ENCODE measurements at regions not wholly inside any gene's neighbourhood (a gene's known extent, or its start where the extent isn't known, plus 50 kb on each side); places are given as distances from the start of the nearest gene placed in this dataset.

- ATAC-seq: no peak
- Histone ChIP-seq H3K4me1 (no peaks in the 10 kb centered on the region), H3K36me3 (no peaks in the 10 kb centered on the region), H3K4me3 (no peak overlapping the region), H3K27me3 (peaks cover 0 to 34% (median 19%) of the 10 kb centered on the region in 7 donors), H3K9me3 (peaks cover 0 to 33% (median 12%) of the 10 kb centered on the region in 11 donors), H3K27ac (no peak overlapping the region)
- intact Hi-C loops (cut with DNase I): no loop called here
- WGBS, 2 donors: 58 to 62% methylated on average over 1 of the region's 1 CpG
- no peak for DNase-seq
- TF ChIP-seq, protein P1, sequence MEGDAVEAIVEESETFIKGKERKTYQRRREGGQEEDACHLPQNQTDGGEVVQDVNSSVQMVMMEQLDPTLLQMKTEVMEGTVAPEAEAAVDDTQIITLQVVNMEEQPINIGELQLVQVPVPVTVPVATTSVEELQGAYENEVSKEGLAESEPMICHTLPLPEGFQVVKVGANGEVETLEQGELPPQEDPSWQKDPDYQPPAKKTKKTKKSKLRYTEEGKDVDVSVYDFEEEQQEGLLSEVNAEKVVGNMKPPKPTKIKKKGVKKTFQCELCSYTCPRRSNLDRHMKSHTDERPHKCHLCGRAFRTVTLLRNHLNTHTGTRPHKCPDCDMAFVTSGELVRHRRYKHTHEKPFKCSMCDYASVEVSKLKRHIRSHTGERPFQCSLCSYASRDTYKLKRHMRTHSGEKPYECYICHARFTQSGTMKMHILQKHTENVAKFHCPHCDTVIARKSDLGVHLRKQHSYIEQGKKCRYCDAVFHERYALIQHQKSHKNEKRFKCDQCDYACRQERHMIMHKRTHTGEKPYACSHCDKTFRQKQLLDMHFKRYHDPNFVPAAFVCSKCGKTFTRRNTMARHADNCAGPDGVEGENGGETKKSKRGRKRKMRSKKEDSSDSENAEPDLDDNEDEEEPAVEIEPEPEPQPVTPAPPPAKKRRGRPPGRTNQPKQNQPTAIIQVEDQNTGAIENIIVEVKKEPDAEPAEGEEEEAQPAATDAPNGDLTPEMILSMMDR (IDR thresholded peaks at IDR 0.05): no peak
Measured at GRCh38 chr5:61765471-61765870, 433.4 kb downstream of the ZSWIM6 start.

- no peak for ATAC-seq
- DNase-seq: no peak
- H3K4me1 ChIP-seq: no peaks in the 10 kb centered on the region
- intact Hi-C loops (cut with DNase I): no loop called here
- 63 to 78% methylated on average over 3 of the region's 3 CpGs for WGBS, 2 donors
- H3K27ac ChIP-seq: no peak overlapping the region
- peaks cover 0 to 27% (median 12%) of the 10 kb centered on the region in 11 donors for H3K9me3 ChIP-seq
- TF ChIP-seq, protein P1 (IDR thresholded peaks at IDR 0.05): no peak
- peaks cover 0 to 40% (median 21%) of the 10 kb centered on the region in 7 donors for H3K27me3 ChIP-seq
- H3K36me3 ChIP-seq: no peaks in the 10 kb centered on the region
- H3K4me3 ChIP-seq: no peak overlapping the region
Measured at GRCh38 chr5:61766141-61766540, 434.1 kb downstream of the ZSWIM6 start.

GRCh38 chr5:61767231-61768080 lies 435.4 kb downstream of the ZSWIM6 start:
- ATAC-seq: no peak
- TF ChIP-seq, protein P1 (IDR thresholded peaks at IDR 0.05): no peak
- no peaks in the 10 kb centered on the region for H3K4me1 ChIP-seq
- peaks cover 0 to 47% (median 30%) of the 10 kb centered on the region in 7 donors for H3K27me3 ChIP-seq
- no peak for DNase-seq
- H3K27ac ChIP-seq: no peak overlapping the region
- no peak overlapping the region for H3K4me3 ChIP-seq
- intact Hi-C loops (cut with DNase I): no loop called here
- H3K9me3 ChIP-seq: peaks cover 0 to 14% (median 0%) of the 10 kb centered on the region in 11 donors
- 60 to 72% methylated on average over 7 of the region's 7 CpGs for WGBS, 2 donors
- no peaks in the 10 kb centered on the region for H3K36me3 ChIP-seq

GRCh38 chr5:61768692-61769281 lies 436.7 kb downstream of the ZSWIM6 start:
- H3K9me3 ChIP-seq: peaks cover 0 to 5% (median 0%) of the 10 kb centered on the region in 11 donors
- no peak overlapping the region for H3K27ac ChIP-seq
- intact Hi-C loops (cut with DNase I): no loop called here
- WGBS, 2 donors: 73 to 80% methylated on average over 5 of the region's 5 CpGs
- H3K4me1 ChIP-seq: no peaks in the 10 kb centered on the region
- ATAC-seq: no peak
- no peaks in the 10 kb centered on the region for H3K36me3 ChIP-seq
- TF ChIP-seq, protein P1 (IDR thresholded peaks at IDR 0.05): peak in 6 of 9 donors; percentile 5 to 29 (median 11)
- H3K27me3 ChIP-seq: peaks cover 0 to 52% (median 38%) of the 10 kb centered on the region in 7 donors
- DNase-seq: no peak
- H3K4me3 ChIP-seq: no peak overlapping the region
